ENCODE measurements at regions not wholly inside any gene's neighbourhood (a gene's known extent, or its start where the extent isn't known, plus 50 kb on each side); places are given as distances from the start of the nearest gene placed in this dataset.
"Not testable (repeated sequence)": the region's sequence is repeated elsewhere in the genome, so short reads cannot be mapped to it uniquely, and the experiment has no call there.

DNA sequence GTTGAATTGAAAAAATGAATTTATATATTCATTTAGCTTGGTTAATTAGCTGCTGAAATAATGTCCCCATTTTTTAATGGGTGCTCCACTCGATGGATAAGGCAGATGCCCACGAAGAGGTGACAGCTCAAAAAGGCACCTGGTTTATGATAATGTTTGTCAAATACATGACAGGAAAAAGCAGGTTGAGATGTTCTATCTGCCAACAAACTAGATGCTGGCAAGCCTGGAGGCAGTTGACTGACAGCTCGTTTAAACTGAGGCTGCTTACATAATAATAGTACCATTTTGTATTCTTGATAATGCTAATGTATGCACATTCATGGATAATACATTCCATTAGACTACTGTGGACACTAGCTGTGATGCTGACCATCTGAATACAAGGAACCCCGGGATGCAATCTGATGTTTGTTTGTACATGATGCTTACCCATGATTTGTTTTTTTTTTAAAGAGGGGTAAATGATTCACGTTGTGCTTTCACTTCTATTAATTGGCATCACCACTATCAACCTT is 69.0 kb upstream of the GPR158 start:
- no peak for DNase-seq (ENCODE audit: extremely low spot score, unreplicated experiment)
- H3K36me3 Mint-ChIP-seq (ENCODE audit: unreplicated experiment), result no peaks in the 10 kb centered on the region
- TF ChIP-seq, protein P1, sequence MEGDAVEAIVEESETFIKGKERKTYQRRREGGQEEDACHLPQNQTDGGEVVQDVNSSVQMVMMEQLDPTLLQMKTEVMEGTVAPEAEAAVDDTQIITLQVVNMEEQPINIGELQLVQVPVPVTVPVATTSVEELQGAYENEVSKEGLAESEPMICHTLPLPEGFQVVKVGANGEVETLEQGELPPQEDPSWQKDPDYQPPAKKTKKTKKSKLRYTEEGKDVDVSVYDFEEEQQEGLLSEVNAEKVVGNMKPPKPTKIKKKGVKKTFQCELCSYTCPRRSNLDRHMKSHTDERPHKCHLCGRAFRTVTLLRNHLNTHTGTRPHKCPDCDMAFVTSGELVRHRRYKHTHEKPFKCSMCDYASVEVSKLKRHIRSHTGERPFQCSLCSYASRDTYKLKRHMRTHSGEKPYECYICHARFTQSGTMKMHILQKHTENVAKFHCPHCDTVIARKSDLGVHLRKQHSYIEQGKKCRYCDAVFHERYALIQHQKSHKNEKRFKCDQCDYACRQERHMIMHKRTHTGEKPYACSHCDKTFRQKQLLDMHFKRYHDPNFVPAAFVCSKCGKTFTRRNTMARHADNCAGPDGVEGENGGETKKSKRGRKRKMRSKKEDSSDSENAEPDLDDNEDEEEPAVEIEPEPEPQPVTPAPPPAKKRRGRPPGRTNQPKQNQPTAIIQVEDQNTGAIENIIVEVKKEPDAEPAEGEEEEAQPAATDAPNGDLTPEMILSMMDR (IDR thresholded peaks at IDR 0.05), result no peak
- no peaks in the 10 kb centered on the region for H3K4me1 Mint-ChIP-seq (ENCODE audit: unreplicated experiment)
- peaks cover 33% of the 10 kb centered on the region for H3K27me3 Mint-ChIP-seq (ENCODE audit: unreplicated experiment)
- no peak overlapping the region for H3K4me3 Mint-ChIP-seq (ENCODE audit: unreplicated experiment)
- no peak overlapping the region for H3K27ac Mint-ChIP-seq (ENCODE audit: unreplicated experiment)
- H3K9me3 Mint-ChIP-seq (ENCODE audit: unreplicated experiment), result no peaks in the 10 kb centered on the region

DNA sequence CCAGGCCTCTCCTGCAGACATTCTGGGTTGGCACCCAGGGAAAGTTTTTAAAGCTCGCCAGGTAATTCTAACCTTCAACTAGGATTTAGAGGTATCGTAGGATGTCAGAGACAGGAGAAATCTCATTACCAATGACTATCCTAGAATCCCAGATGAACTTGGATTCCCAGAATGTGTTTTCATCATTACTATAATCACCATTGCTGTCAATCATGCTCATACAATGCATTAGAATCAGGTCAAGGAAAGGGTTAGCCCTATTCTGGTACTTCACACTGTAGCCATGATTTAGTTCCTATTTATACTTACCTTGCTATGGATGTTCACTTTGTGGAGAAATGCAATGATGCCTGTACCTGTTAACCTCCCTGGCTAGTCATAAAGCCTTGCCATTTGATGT is 67.0 kb upstream of the GPR158 start:
- Mint-ChIP-seq H3K27me3 (ENCODE audit: unreplicated experiment) (peaks cover 27% of the 10 kb centered on the region), H3K4me3 (ENCODE audit: unreplicated experiment) (no peak overlapping the region), H3K36me3 (ENCODE audit: unreplicated experiment) (no peaks in the 10 kb centered on the region), H3K27ac (ENCODE audit: unreplicated experiment) (no peak overlapping the region), H3K4me1 (ENCODE audit: unreplicated experiment) (no peaks in the 10 kb centered on the region), H3K9me3 (ENCODE audit: unreplicated experiment) (no peaks in the 10 kb centered on the region)
- TF ChIP-seq, protein P1 (IDR thresholded peaks at IDR 0.05), result no peak
- DNase-seq (ENCODE audit: extremely low spot score, unreplicated experiment), result no peak

DNA sequence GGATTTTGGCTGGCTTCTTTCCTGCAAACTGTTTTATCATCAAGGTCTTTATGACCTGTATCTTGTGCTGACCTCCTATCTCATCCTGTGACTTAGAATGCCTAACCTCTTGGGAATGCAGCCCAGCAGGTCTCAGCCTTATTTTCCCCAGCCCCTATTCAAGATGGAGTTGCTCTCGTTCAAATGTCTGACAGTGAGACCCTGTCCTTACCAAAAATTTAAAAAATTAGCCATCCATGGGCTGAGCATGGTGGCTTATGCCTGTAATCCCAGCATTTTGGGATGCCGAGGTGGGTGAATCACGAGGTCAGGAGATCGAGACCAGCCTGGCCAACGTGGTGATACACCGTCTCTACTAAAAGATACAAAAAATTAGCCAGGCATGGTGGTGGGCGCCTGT is 64.9 kb upstream of the GPR158 start:
- not testable (repeated sequence) for H3K9me3 Mint-ChIP-seq (ENCODE audit: unreplicated experiment); DNase-seq (ENCODE audit: extremely low spot score, unreplicated experiment); H3K4me3 Mint-ChIP-seq (ENCODE audit: unreplicated experiment); H3K4me1 Mint-ChIP-seq (ENCODE audit: unreplicated experiment); H3K36me3 Mint-ChIP-seq (ENCODE audit: unreplicated experiment); H3K27ac Mint-ChIP-seq (ENCODE audit: unreplicated experiment)
- H3K27me3 Mint-ChIP-seq (ENCODE audit: unreplicated experiment), result peaks cover 21% of the 10 kb centered on the region

DNA sequence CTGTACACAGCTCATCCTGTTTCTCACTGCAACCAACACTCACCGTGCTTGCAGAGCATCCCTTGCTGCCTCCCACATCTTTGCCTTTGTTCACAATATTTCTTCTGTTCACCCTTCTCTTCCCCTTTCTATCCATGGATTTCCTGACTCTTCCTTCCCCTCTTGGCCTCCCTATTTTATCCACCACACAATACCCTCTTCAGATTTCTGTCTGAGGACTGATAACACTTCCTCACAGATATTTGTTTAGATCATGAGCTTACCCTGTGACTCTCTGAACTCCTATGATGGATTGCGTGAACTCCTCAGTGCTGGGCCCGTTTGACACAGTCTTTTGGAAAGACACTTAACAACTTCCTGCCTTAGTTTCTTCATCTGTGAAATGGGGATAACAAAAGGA is 62.8 kb upstream of the GPR158 start:
- Mint-ChIP-seq H3K36me3 (ENCODE audit: unreplicated experiment) (no peaks in the 10 kb centered on the region), H3K4me1 (ENCODE audit: unreplicated experiment) (peaks cover 4% of the 10 kb centered on the region), H3K27me3 (ENCODE audit: unreplicated experiment) (peaks cover 27% of the 10 kb centered on the region), H3K27ac (ENCODE audit: unreplicated experiment) (no peak overlapping the region), H3K4me3 (ENCODE audit: unreplicated experiment) (no peak overlapping the region), H3K9me3 (ENCODE audit: unreplicated experiment) (no peaks in the 10 kb centered on the region)
- TF ChIP-seq, protein P1 (IDR thresholded peaks at IDR 0.05), result no peak
- no peak for DNase-seq (ENCODE audit: extremely low spot score, unreplicated experiment)

DNA sequence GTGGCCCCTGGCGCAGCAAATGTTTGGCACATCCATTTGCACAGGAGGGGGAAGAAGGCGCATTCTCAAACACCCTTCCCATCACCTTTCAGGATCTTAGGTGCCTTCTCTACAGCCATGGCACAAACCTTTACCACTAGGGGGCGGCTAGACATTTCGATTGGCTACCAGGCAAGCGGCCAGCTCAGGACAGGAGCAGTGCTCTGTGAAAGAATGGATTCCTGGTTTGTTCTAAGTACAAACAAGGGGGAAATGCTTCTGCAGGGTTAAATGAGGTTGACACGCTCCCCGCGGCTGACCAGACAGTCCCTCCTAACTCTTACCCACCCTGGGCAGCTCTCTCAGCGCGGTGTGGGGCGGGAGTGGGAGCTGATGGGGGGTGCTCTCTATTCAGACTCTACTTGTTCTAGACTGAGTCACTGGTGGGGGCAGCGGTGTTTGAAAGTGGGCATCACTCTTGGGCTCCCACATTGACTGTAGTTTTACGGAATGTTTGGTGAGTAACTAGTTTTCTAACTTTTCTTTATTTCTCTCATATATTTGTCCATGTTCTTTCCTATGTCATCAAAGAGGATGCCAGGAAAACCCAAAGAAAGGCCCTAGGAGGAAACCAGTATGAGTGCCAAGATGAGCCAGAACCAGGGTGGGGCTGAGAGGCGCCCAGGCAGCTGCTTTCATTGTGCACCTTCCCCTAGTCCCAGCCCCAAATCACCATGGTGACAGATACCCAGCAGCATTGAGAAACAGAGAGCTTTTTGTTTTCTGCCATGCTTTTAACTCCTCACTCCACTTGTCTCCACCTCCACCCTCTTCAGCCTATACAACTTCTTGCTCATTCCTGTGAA is 61.4 kb upstream of the GPR158 start:
- Mint-ChIP-seq H3K9me3 (ENCODE audit: unreplicated experiment) (no peaks in the 10 kb centered on the region), H3K27ac (ENCODE audit: unreplicated experiment) (no peak overlapping the region), H3K4me1 (ENCODE audit: unreplicated experiment) (peaks cover 4% of the 10 kb centered on the region), H3K4me3 (ENCODE audit: unreplicated experiment) (no peak overlapping the region), H3K27me3 (ENCODE audit: unreplicated experiment) (peaks cover 21% of the 10 kb centered on the region), H3K36me3 (ENCODE audit: unreplicated experiment) (no peaks in the 10 kb centered on the region)
- DNase-seq (ENCODE audit: extremely low spot score, unreplicated experiment), result peak; percentile 87
- TF ChIP-seq, protein P1 (IDR thresholded peaks at IDR 0.05), result peak; percentile 80

Data from osteocyte (in vitro differentiated cells).